WTC11 (cell line): ENCODE measurements at regions not wholly inside any gene's neighbourhood (a gene's known extent, or its start where the extent isn't known, plus 50 kb on each side); places are given as distances from the start of the nearest gene placed in this dataset.

Experiments used
- ATAC-seq: fragments of 200-7000 bp; cut with Tn5 transposase; 2 replicates; pipeline ENCODE4 v1.10.0; 2021; ENCODE audit warnings: mild to moderate bottlenecking, moderate library complexity
- CTCF ChIA-PET: fragments of 300-600 bp; sonication (Branson Sonifier 250); formaldehyde crosslinking; loops from one replicate; lab custom pipeline; 2021; ENCODE audit warnings: antibody characterized with exemption; lab: Charles Lee
- POLR2A ChIA-PET: fragments of 350-600 bp; sonication (Branson Sonifier 250); formaldehyde crosslinking; loops from one replicate; lab custom pipeline; 2021; ENCODE audit warnings: antibody characterized with exemption; lab: Charles Lee
- DNase-seq: peaks from one replicate; pipeline ENCODE4 v3.0.0; 2021; ENCODE audit warnings: low spot score
- H3K27ac Mint-ChIP-seq: 2 replicates; pipeline ENCODE4 v1.8.0; 2021; ENCODE audit warnings: mixed read lengths
- H3K27me3 Mint-ChIP-seq: 2 replicates; pipeline ENCODE4 v1.8.0; 2021; ENCODE audit warnings: low read depth, mild to moderate bottlenecking, moderate library complexity, mixed read lengths
- H3K36me3 Mint-ChIP-seq: 2 replicates; pipeline ENCODE4 v1.8.0; 2021; ENCODE audit warnings: mixed read lengths
- H3K4me1 Mint-ChIP-seq: 2 replicates; pipeline ENCODE4 v1.8.0; 2022; ENCODE audit warnings: mixed read lengths
- H3K4me3 Mint-ChIP-seq: 2 replicates; pipeline ENCODE4 v1.8.0; 2021; ENCODE audit warnings: mild to moderate bottlenecking, moderate library complexity, mixed read lengths
- H3K9me3 Mint-ChIP-seq: 2 replicates; pipeline ENCODE4 v1.8.0; 2021; ENCODE audit warnings: mixed read lengths
- ETV6 ChIP-seq: sonication (generic); formaldehyde crosslinking; IDR thresholded peaks from 2 replicates; pipeline ENCODE4 v1.8.1; 2022; ENCODE audit warnings: mild to moderate bottlenecking, missing genetic modification reagents
- FOXK1 ChIP-seq: sonication (generic); formaldehyde crosslinking; IDR thresholded peaks from 2 replicates; pipeline ENCODE4 v1.8.0; 2022; ENCODE audit warnings: mild to moderate bottlenecking, moderate library complexity, missing genetic modification reagents
- IRF1 ChIP-seq: sonication (generic); formaldehyde crosslinking; IDR thresholded peaks from 2 replicates; pipeline ENCODE4 v1.8.0; 2023; ENCODE audit warnings: missing genetic modification reagents
- MAX ChIP-seq: sonication (generic); formaldehyde crosslinking; IDR thresholded peaks from 2 replicates; pipeline ENCODE4 v1.8.0; 2022; ENCODE audit warnings: mild to moderate bottlenecking, missing genetic modification reagents
- NFATC4 ChIP-seq: fragments of 250-450 bp; sonication (Bioruptor Pico); IDR thresholded peaks from 2 replicates; pipeline ENCODE4 v1.9.0; 2021; ENCODE audit warnings: mild to moderate bottlenecking
- NFE2L1 ChIP-seq: sonication (generic); formaldehyde crosslinking; IDR thresholded peaks from 2 replicates; pipeline ENCODE4 v1.8.1; 2023; ENCODE audit warnings: missing genetic modification reagents
- NFYB ChIP-seq: sonication (generic); formaldehyde crosslinking; conservative IDR thresholded peaks from 2 replicates; pipeline ENCODE4 v1.8.0; 2022; ENCODE audit warnings: low read depth, missing genetic modification reagents
- PRDM15 ChIP-seq: sonication (generic); formaldehyde crosslinking; IDR thresholded peaks from 2 replicates; pipeline ENCODE4 v1.8.0; 2022; ENCODE audit warnings: missing genetic modification reagents
- TP53 ChIP-seq: sonication (generic); formaldehyde crosslinking; IDR thresholded peaks from 2 replicates; pipeline ENCODE4 v1.8.1; 2023; ENCODE audit warnings: mild to moderate bottlenecking, missing genetic modification reagents
- ZBTB21 ChIP-seq: sonication (generic); formaldehyde crosslinking; IDR thresholded peaks from 2 replicates; pipeline ENCODE4 v1.8.1; 2023; ENCODE audit warnings: mild to moderate bottlenecking, missing genetic modification reagents, borderline replicate concordance
- ZNF263 ChIP-seq: sonication (generic); formaldehyde crosslinking; IDR thresholded peaks from 2 replicates; pipeline ENCODE4 v1.8.1; 2022; ENCODE audit warnings: low read depth, mild to moderate bottlenecking, moderate library complexity, missing genetic modification reagents
- ZNF425 ChIP-seq: fragments of 250-450 bp; sonication (Bioruptor Pico); conservative IDR thresholded peaks from 2 replicates; pipeline ENCODE4 v1.9.0; 2021; ENCODE audit warnings: mild to moderate bottlenecking
- ZNF671 ChIP-seq: fragments of 250-450 bp; sonication (Bioruptor Pico); IDR thresholded peaks from 2 replicates; pipeline ENCODE4 v1.8.0; 2021; ENCODE audit warnings: mild to moderate bottlenecking
- TF ChIP-seq, protein P1 (sequence below): sonication (generic); formaldehyde crosslinking; IDR thresholded peaks from 2 replicates; pipeline ENCODE4 v1.8.0; 2023; ENCODE audit warnings: mild to moderate bottlenecking, missing genetic modification reagents

- ChIA-PET CTCF (no interaction called here), POLR2A (no interaction called here)
- ATAC-seq (no peak), DNase-seq (no peak)
- H3K36me3 Mint-ChIP-seq, result no peaks in the 10 kb centered on the region
- no peak overlapping the region for H3K4me3 Mint-ChIP-seq
- TF ChIP-seq PRDM15 (CRISPR knock-in tag) (no peak), ETV6 (CRISPR knock-in tag) (no peak), FOXK1 (no peak), ZNF263 (CRISPR knock-in tag) (no peak)
- peaks cover 12% of the 10 kb centered on the region for H3K4me1 Mint-ChIP-seq
- no peaks in the 10 kb centered on the region for H3K9me3 Mint-ChIP-seq
- H3K27me3 Mint-ChIP-seq, result no peaks in the 10 kb centered on the region
- H3K27ac Mint-ChIP-seq, result no peak overlapping the region
Measured at GRCh38 chr2:150041722-150042425, 445.6 kb downstream of the RND3 start.

DNA sequence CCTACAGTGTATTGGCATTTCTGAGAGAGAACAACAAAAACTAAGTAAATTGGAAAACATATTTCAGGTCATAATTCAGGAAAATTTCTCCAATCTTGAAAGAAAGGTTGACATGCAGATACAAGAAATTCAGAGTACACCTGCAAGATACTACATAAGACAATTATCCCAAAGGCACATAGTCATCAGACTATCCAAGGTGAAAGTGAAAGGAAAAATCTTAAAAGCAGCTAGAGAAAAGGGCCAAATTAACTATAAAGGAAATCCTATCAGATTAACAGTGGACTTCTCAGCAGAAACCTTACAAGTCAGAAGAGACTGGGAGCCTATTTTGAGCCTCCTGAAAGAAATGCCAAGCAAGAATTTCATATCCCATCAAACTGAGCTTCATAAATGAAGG lies 449.0 kb upstream of the MMADHC start:
- H3K4me1 Mint-ChIP-seq, result no peaks in the 10 kb centered on the region
- H3K27me3 Mint-ChIP-seq, result no peaks in the 10 kb centered on the region
- no peaks in the 10 kb centered on the region for H3K36me3 Mint-ChIP-seq
- ATAC-seq (no peak), DNase-seq (no peak)
- no peaks in the 10 kb centered on the region for H3K9me3 Mint-ChIP-seq
- H3K4me3 Mint-ChIP-seq, result no peak overlapping the region
- POLR2A ChIA-PET, result no interaction called here
- H3K27ac Mint-ChIP-seq, result no peak overlapping the region
- TF ChIP-seq ZBTB21 (CRISPR knock-in tag) (no peak), ZNF671 (no peak), NFYB (CRISPR knock-in tag) (no peak), NFATC4 (CRISPR knock-in tag) (no peak), MAX (CRISPR knock-in tag) (no peak), TP53 (CRISPR knock-in tag) (no peak), NFE2L1 (CRISPR knock-in tag) (no peak), ZNF425 (no peak), IRF1 (no peak)
- TF ChIP-seq, protein P1, sequence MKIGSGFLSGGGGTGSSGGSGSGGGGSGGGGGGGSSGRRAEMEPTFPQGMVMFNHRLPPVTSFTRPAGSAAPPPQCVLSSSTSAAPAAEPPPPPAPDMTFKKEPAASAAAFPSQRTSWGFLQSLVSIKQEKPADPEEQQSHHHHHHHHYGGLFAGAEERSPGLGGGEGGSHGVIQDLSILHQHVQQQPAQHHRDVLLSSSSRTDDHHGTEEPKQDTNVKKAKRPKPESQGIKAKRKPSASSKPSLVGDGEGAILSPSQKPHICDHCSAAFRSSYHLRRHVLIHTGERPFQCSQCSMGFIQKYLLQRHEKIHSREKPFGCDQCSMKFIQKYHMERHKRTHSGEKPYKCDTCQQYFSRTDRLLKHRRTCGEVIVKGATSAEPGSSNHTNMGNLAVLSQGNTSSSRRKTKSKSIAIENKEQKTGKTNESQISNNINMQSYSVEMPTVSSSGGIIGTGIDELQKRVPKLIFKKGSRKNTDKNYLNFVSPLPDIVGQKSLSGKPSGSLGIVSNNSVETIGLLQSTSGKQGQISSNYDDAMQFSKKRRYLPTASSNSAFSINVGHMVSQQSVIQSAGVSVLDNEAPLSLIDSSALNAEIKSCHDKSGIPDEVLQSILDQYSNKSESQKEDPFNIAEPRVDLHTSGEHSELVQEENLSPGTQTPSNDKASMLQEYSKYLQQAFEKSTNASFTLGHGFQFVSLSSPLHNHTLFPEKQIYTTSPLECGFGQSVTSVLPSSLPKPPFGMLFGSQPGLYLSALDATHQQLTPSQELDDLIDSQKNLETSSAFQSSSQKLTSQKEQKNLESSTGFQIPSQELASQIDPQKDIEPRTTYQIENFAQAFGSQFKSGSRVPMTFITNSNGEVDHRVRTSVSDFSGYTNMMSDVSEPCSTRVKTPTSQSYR (CRISPR knock-in tag), result no peak
- CTCF ChIA-PET, result no interaction called here
